ENCODE measurements at regions not wholly inside any gene's neighbourhood (a gene's known extent, or its start where the extent isn't known, plus 50 kb on each side); places are given as distances from the start of the nearest gene placed in this dataset.
"Not testable (repeated sequence)": the region's sequence is repeated elsewhere in the genome, so short reads cannot be mapped to it uniquely, and the experiment has no call there.

GRCh38 chrX:76924616-76925015 lies 497.1 kb downstream of the MAGEE1 start:
- TF ChIP-seq CTCF (conservative IDR thresholded peaks at IDR 0.05; ENCODE audit: low read length); EZH2phosphoT487 (IDR thresholded peaks at IDR 0.05; ENCODE audit: borderline replicate concordance): not testable (repeated sequence)

All from Loucy (cell line).